Osteocyte (in vitro differentiated cells): ENCODE measurements at regions not wholly inside any gene's neighbourhood (a gene's known extent, or its start where the extent isn't known, plus 50 kb on each side); places are given as distances from the start of the nearest gene placed in this dataset.
"Not testable (repeated sequence)": the region's sequence is repeated elsewhere in the genome, so short reads cannot be mapped to it uniquely, and the experiment has no call there.

Source experiments
- DNase-seq: peaks from one replicate; pipeline ENCODE4 v3.0.0; 2021; ENCODE audit warnings: mixed read lengths; ENCODE audit not compliant: unreplicated experiment; ENCODE audit errors: extremely low spot score
- H3K27ac Mint-ChIP-seq: one replicate; pipeline ENCODE4 v1.8.0; 2021; ENCODE audit warnings: mild to moderate bottlenecking, mixed read lengths; ENCODE audit not compliant: unreplicated experiment
- H3K27me3 Mint-ChIP-seq: one replicate; pipeline ENCODE4 v1.8.0; 2021; ENCODE audit warnings: mixed read lengths; ENCODE audit not compliant: unreplicated experiment
- H3K36me3 Mint-ChIP-seq: one replicate; pipeline ENCODE4 v1.8.0; 2021; ENCODE audit warnings: mixed read lengths; ENCODE audit not compliant: unreplicated experiment
- H3K4me1 Mint-ChIP-seq: one replicate; pipeline ENCODE4 v1.8.0; 2021; ENCODE audit warnings: mixed read lengths; ENCODE audit not compliant: unreplicated experiment
- H3K4me3 Mint-ChIP-seq: one replicate; pipeline ENCODE4 v1.8.0; 2021; ENCODE audit warnings: mild to moderate bottlenecking, moderate library complexity, mixed read lengths; ENCODE audit not compliant: unreplicated experiment
- H3K9me3 Mint-ChIP-seq: one replicate; pipeline ENCODE4 v1.8.0; 2021; ENCODE audit warnings: mixed read lengths; ENCODE audit not compliant: unreplicated experiment
- CTCF ChIP-seq: fragments of 200-600 bp; sonication (generic); IDR thresholded peaks from 2 replicates; pipeline ENCODE4 v1.5.0; 2021; ENCODE audit warnings: antibody characterized with exemption, mild to moderate bottlenecking, moderate library complexity

GRCh38 chr3:146705225-146705624 lies 100.1 kb upstream of the PLSCR5 start:
- Mint-ChIP-seq H3K36me3 (no peaks in the 10 kb centered on the region), H3K27me3 (no peaks in the 10 kb centered on the region), H3K27ac (no peak overlapping the region), H3K9me3 (no peaks in the 10 kb centered on the region), H3K4me3 (no peak overlapping the region), H3K4me1 (peaks cover 7% of the 10 kb centered on the region)
- TF ChIP-seq CTCF, result no peak
- DNase-seq, result no peak

- H3K4me3 Mint-ChIP-seq, result no peak overlapping the region
- DNase-seq, result no peak
- no peaks in the 10 kb centered on the region for H3K27me3 Mint-ChIP-seq
- H3K4me1 Mint-ChIP-seq, result no peaks in the 10 kb centered on the region
- no peak overlapping the region for H3K27ac Mint-ChIP-seq
- TF ChIP-seq CTCF, result no peak
- H3K36me3 Mint-ChIP-seq, result no peaks in the 10 kb centered on the region
- H3K9me3 Mint-ChIP-seq, result no peaks in the 10 kb centered on the region
Measured at GRCh38 chr3:146702237-146702636, 97.1 kb upstream of the PLSCR5 start.

GRCh38 chr3:146701246-146701645 lies 96.1 kb upstream of the PLSCR5 start:
- H3K36me3 Mint-ChIP-seq, result no peaks in the 10 kb centered on the region
- TF ChIP-seq CTCF, result no peak
- DNase-seq, result no peak
- no peak overlapping the region for H3K4me3 Mint-ChIP-seq
- H3K27me3 Mint-ChIP-seq, result no peaks in the 10 kb centered on the region
- H3K27ac Mint-ChIP-seq, result no peak overlapping the region
- H3K9me3 Mint-ChIP-seq, result no peaks in the 10 kb centered on the region
- no peaks in the 10 kb centered on the region for H3K4me1 Mint-ChIP-seq

- H3K27ac Mint-ChIP-seq, H3K27me3 Mint-ChIP-seq, DNase-seq, H3K4me3 Mint-ChIP-seq, H3K9me3 Mint-ChIP-seq, H3K36me3 Mint-ChIP-seq, H3K4me1 Mint-ChIP-seq: not testable (repeated sequence)
Measured at GRCh38 chr3:146700025-146700424, 94.9 kb upstream of the PLSCR5 start.

- Mint-ChIP-seq H3K27me3 (no peaks in the 10 kb centered on the region), H3K27ac (no peak overlapping the region), H3K4me3 (no peak overlapping the region), H3K9me3 (peaks cover 23% of the 10 kb centered on the region), H3K4me1 (no peaks in the 10 kb centered on the region), H3K36me3 (peaks cover 10% of the 10 kb centered on the region)
- DNase-seq, result no peak
- no peak for TF ChIP-seq CTCF
Measured at GRCh38 chr3:146692254-146692653, 87.1 kb upstream of the PLSCR5 start.
